Ovary (tissue), 7 donors: ENCODE measurements at regions not wholly inside any gene's neighbourhood (a gene's known extent, or its start where the extent isn't known, plus 50 kb on each side); places are given as distances from the start of the nearest gene placed in this dataset.

Source experiments
- DNase-seq, 5 donors: peaks; one replicate each; pipeline ENCODE4 v3.0.0-alpha.2; 2019 to 2020
- H3K27ac ChIP-seq, 2 donors: fragments of 200-600 bp; one replicate each; pipeline versions ENCODE4 v1.5.1 to v1.8.0; 2019 to 2022
- H3K27me3 ChIP-seq: fragments of 200-600 bp; one replicate; pipeline ENCODE4 v1.8.0; 2022
- H3K36me3 ChIP-seq: fragments of 200-600 bp; sonication (generic); one replicate; pipeline ENCODE4 v1.5.1; 2019
- H3K4me1 ChIP-seq: one replicate; pipeline ENCODE4 v1.8.1; 2013; ENCODE audit warnings: mild to moderate bottlenecking, moderate library complexity; ENCODE audit not compliant: insufficient read depth
- H3K4me3 ChIP-seq: fragments of 200-600 bp; sonication (generic); one replicate; pipeline ENCODE4 v1.5.1; 2017
- H3K9me3 ChIP-seq, 2 donors: fragments of 200-600 bp in 1 of 2; sonication (generic) in 1 of 2; one replicate each; pipeline versions ENCODE4 v1.5.1 to v1.8.1; 2013 to 2019; ENCODE audit warnings: mild to moderate bottlenecking in 1 of 2, moderate library complexity in 1 of 2
- CTCF ChIP-seq, 3 donors: fragments of 450-650 bp in 2 of 3; fragments of 200-600 bp in 1 of 3; IDR thresholded peaks; one replicate each; pipeline versions ENCODE4 v1.5.1 to v1.8.0; 2016 to 2022; ENCODE audit warnings: antibody characterized with exemption in 3 of 3, mild to moderate bottlenecking in 1 of 3
- EP300 ChIP-seq: sonication (generic); formaldehyde crosslinking; IDR thresholded peaks from one replicate; pipeline ENCODE4 v1.6.1; 2017; ENCODE audit warnings: antibody characterized with exemption
- POLR2A ChIP-seq: fragments of 450-650 bp; IDR thresholded peaks from one replicate; pipeline ENCODE4 v1.6.1; 2017; ENCODE audit warnings: antibody characterized with exemption, mild to moderate bottlenecking, moderate library complexity
- WGBS, 3 donors: extraction: QIAGEN DNeasy Blood & Tissue Kit in 1 of 3; methylation state at CpG; one replicate each; pipeline versions ENCODE4 v1.1.5 to v1.1.7; 2013 to 2017; 5-methylcytosine and 5-hydroxymethylcytosine counted together
- intact Hi-C, 4 donors: fragments of 100-400 bp; cut with DNase I; formaldehyde crosslinking; loops; one replicate each; pipeline versions ENCODE4 v1.11.0 to v1.15.1; 2022 to 2023
- donor health status: DM: no; HTN: no; CAD: no; lungs with moderate emphysema.
- donor health status: DM: no; HTN: no; CAD: no.
- donor health status: Bipolar disorder and iron deficiency.
- donor health status: DM: no; HTN: no; CAD: no.
- donor health status: DM: yes; HTN: yes; CAD: no.

GRCh38 chr3:189042832-189043231, 128.9 kb upstream of the TPRG1 start:
- Histone ChIP-seq H3K9me3 (no peaks in the 10 kb centered on the region), H3K36me3 (no peaks in the 10 kb centered on the region), H3K27me3 (no peaks in the 10 kb centered on the region), H3K27ac (no peak overlapping the region), H3K4me1 (no peaks in the 10 kb centered on the region), H3K4me3 (no peak overlapping the region)
- TF ChIP-seq POLR2A (no peak), CTCF (IDR thresholded peaks at IDR 0.05) (no peak)
- WGBS, 3 donors = 91 to 93% (median 93%) methylated on average over 4 of the region's 4 CpGs
- intact Hi-C loops = no loop called here
- DNase-seq = no peak

DNA sequence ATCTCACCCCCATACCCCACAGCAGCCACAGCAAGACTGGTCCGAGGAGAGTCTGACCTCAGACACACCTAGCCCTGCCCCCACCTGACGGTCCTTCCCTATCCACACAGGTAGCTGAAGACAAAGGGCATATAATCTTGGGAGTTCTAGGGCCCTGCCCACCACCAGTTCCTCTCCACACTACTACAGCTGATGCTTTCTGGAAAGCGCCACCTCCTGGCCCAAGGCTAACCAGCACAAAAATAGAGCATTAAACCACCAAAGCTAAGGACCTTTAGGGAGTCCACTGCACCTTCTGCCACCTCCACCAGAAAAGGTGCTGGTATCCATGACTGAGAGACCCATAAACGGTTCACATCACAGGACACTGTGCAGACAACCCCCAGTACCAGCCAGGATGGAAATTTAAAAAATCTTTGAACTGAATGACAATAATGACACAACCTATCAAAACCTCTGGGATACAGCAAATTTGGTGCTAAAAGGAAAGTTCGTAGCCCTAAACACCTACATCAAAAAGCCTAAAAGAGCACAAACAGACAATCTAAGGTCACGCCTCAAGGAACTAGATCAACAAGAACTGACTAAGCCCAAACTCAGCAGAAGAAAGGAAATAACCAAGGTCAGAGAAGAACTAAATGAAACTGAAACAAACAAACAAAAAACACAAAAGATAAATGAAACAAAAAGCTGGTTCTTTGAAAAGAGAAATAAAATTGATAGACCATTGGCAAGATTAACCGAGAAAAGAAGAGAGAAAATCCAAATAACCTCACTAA, 122.1 kb upstream of the TPRG1 start:
- H3K36me3 ChIP-seq = no peaks in the 10 kb centered on the region

DNA sequence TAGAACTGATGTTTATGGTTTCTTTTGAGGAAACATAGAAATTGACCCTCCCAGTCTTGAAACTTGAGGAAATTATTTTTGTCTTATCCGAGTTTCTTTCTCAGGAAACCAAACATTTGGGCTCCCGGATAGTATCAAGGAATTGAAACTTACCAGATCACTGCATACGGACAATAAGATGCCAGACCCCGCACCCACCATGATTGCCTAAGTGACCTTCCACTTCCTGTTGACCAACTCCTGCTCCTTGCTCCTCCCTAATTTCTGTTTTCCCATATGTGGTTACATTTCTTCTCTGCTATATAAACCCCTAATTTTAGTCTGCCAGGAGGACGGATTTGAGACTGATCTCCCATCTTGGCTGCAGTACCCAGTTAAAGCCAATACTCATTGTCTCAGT, 118.4 kb upstream of the TPRG1 start:
- H3K4me3 ChIP-seq = no peak overlapping the region
- no peaks in the 10 kb centered on the region for H3K4me1 ChIP-seq
- WGBS, 3 donors = 77 to 85% (median 84%) methylated on average over 5 of the region's 5 CpGs
- H3K36me3 ChIP-seq = no peaks in the 10 kb centered on the region
- no peak for DNase-seq
- no peak overlapping the region for H3K27ac ChIP-seq
- TF ChIP-seq CTCF (IDR thresholded peaks at IDR 0.05) (no peak), EP300 (no peak), POLR2A (no peak)
- intact Hi-C loops = no loop called here
- H3K27me3 ChIP-seq = no peaks in the 10 kb centered on the region
- peaks cover 0 to 3% of the 10 kb centered on the region in 2 donors for H3K9me3 ChIP-seq

More for the DNA sequence above, 122.1 kb upstream of the TPRG1 start:
- WGBS, 3 donors = 87 to 88% (median 88%) methylated on average over 7 of the region's 7 CpGs
- Histone ChIP-seq H3K9me3 (peaks cover 0 to 3% of the 10 kb centered on the region in 2 donors), H3K27ac (no peak overlapping the region), H3K27me3 (no peaks in the 10 kb centered on the region), H3K4me1 (no peaks in the 10 kb centered on the region), H3K4me3 (no peak overlapping the region)
- intact Hi-C loops = no loop called here
- TF ChIP-seq CTCF (IDR thresholded peaks at IDR 0.05) = no peak
- no peak for DNase-seq

DNA sequence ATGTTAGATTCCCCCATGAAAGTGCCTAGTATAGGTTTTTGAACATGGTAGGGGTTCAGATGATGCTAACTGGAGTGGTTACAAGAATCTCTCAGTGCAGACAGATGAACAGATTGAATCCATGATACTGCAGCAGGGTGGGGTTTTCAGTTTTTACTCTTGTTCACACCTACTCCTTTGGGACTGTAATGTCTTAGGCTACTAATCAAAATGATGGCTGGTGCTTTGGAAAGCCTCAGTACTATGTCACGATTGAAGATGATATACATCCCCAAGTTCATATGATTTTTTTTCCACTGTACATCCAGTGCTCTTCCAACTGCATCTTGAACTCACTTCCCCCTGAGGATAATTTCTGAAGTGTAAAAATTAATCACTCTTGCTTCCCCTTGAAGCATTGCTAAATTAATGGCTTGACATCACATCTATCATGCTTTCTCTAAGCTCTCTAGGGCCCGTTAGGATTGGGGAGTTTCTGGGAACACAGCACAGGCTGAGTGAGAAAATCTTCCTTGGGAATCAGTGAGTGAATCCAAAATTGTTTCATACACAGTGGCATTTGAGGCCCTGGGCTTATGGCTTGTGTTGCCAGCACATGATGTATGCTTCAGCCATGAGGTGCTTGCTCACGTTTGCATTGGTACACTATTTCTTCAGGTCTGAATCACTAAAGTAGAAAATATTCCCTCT, 115.0 kb upstream of the TPRG1 start:
- H3K27me3 ChIP-seq = no peaks in the 10 kb centered on the region
- intact Hi-C loops = no loop called here
- H3K9me3 ChIP-seq = peaks cover 0 to 3% of the 10 kb centered on the region in 2 donors
- no peaks in the 10 kb centered on the region for H3K4me1 ChIP-seq
- no peaks in the 10 kb centered on the region for H3K36me3 ChIP-seq
- H3K4me3 ChIP-seq = no peak overlapping the region
- H3K27ac ChIP-seq = no peak overlapping the region
- TF ChIP-seq CTCF (IDR thresholded peaks at IDR 0.05) (no peak), POLR2A (no peak), EP300 (no peak)
- 55 to 74% (median 73%) methylated on average over 3 of the region's 3 CpGs for WGBS, 3 donors
- no peak for DNase-seq
